ENCODE measurements at regions not wholly inside any gene's neighbourhood (a gene's known extent, or its start where the extent isn't known, plus 50 kb on each side); places are given as distances from the start of the nearest gene placed in this dataset.

GRCh38 chr14:43934102-43934501 is 573.0 kb downstream of the FSCB start:
- TF ChIP-seq CTCF (conservative IDR thresholded peaks at IDR 0.05; ENCODE audit: low read depth, low read length) (no peak), NFE2L2 (IDR thresholded peaks at IDR 0.05; ENCODE audit: low read depth, low read length) (no peak)
